ENCODE measurements at regions not wholly inside any gene's neighbourhood (a gene's known extent, or its start where the extent isn't known, plus 50 kb on each side); places are given as distances from the start of the nearest gene placed in this dataset.
"Not testable (repeated sequence)": the region's sequence is repeated elsewhere in the genome, so short reads cannot be mapped to it uniquely, and the experiment has no call there.

GRCh38 chr9:62915168-62915567, 1725.3 kb downstream of the SPATA31A7 start:
- H3K36me3 ChIP-seq; H3K4me3 ChIP-seq; H3K9me3 ChIP-seq (replicated peaks); H3K27ac ChIP-seq; H3K4me1 ChIP-seq (replicated peaks); H3K27me3 ChIP-seq (replicated peaks); DNase-seq (ENCODE audit: low read depth in 1 of 2, low spot score in 2 of 2): not testable (repeated sequence)

GRCh38 chr9:62915661-62916060, 1725.8 kb downstream of the SPATA31A7 start:
- H3K4me3 ChIP-seq; H3K27me3 ChIP-seq (replicated peaks); H3K9me3 ChIP-seq (replicated peaks); H3K36me3 ChIP-seq; DNase-seq (ENCODE audit: low read depth in 1 of 2, low spot score in 2 of 2); H3K27ac ChIP-seq; H3K4me1 ChIP-seq (replicated peaks): not testable (repeated sequence)

- not testable (repeated sequence) for H3K9me3 ChIP-seq (replicated peaks); DNase-seq (ENCODE audit: low read depth in 1 of 2, low spot score in 2 of 2); H3K4me3 ChIP-seq; H3K4me1 ChIP-seq (replicated peaks); H3K27ac ChIP-seq; H3K27me3 ChIP-seq (replicated peaks); H3K36me3 ChIP-seq
Observed at GRCh38 chr9:62918648-62919385, 1729.0 kb downstream of the SPATA31A7 start.

- DNase-seq (ENCODE audit: low read depth in 1 of 2, low spot score in 2 of 2); H3K4me3 ChIP-seq; H3K27me3 ChIP-seq (replicated peaks); H3K9me3 ChIP-seq (replicated peaks); H3K36me3 ChIP-seq; H3K27ac ChIP-seq; H3K4me1 ChIP-seq (replicated peaks): not testable (repeated sequence)
Observed at GRCh38 chr9:62931484-62931883, 1741.6 kb downstream of the SPATA31A7 start.

GRCh38 chr9:62952840-62953239, 1763.0 kb downstream of the SPATA31A7 start:
- not testable (repeated sequence) for H3K9me3 ChIP-seq (replicated peaks); H3K36me3 ChIP-seq; DNase-seq (ENCODE audit: low read depth in 1 of 2, low spot score in 2 of 2); H3K4me1 ChIP-seq (replicated peaks); H3K27ac ChIP-seq; H3K27me3 ChIP-seq (replicated peaks); H3K4me3 ChIP-seq

Measured in SJSA1 (cell line).